K562 (cell line): ENCODE measurements at regions not wholly inside any gene's neighbourhood (a gene's known extent, or its start where the extent isn't known, plus 50 kb on each side); places are given as distances from the start of the nearest gene placed in this dataset.

Experiments
- ATAC-seq: fragments of 200-7000 bp; cut with Tn5 transposase; 3 replicates; pipeline ENCODE4 v1.9.1; 2020; ENCODE audit warnings: moderate library complexity
- BruUV-seq: library from RNA; stranded (reverse); fragments of 400-500 nt; replicated peaks from 2 replicates; lab custom pipeline; 2021; lab: Mats Ljungman, UMichigan
- CTCF ChIA-PET: fragments of 300-600 bp; formaldehyde crosslinking; extraction: SDS; loops from one replicate; lab custom pipeline; 2021; ENCODE audit warnings: low intra/inter-chr PET ratio; lab: Yijun Ruan, JAX
- POLR2A ChIA-PET: fragments of 300-600, 350-650 bp; sonication (Branson Sonifier 250); formaldehyde crosslinking; extraction: SDS; loops from one replicate; lab custom pipeline; 2021; ENCODE audit warnings: antibody characterized with exemption, inconsistent platforms; lab: Yijun Ruan, JAX
- DNase-seq, 4 experiments: peaks; one replicate each; pipeline versions ENCODE4 v3.0.0 to v3.0.0-alpha.2; 2011 to 2018; ENCODE audit warnings: low spot score in 3 of 4, mixed read lengths in 3 of 4; ENCODE audit errors: extremely low read depth in 1 of 4
- FAIRE-seq: peaks from 2 replicates; lab custom pipeline; 2011; peaks lifted over from hg19 to GRCh38; lab: Jason Lieb, UNC
- H2AFZ ChIP-seq: 2 replicates; pipeline ENCODE4 v1.6.0; 2011; ENCODE audit warnings: low read depth, low read length, control low read depth, inconsistent platforms
- H3K27ac ChIP-seq: fragments of 200-600 bp; 3 replicates; pipeline ENCODE4 v1.8.0; 2011; ENCODE audit warnings: low read depth, mild to moderate bottlenecking, control low read depth, inconsistent platforms, low read length, moderate library complexity, mixed read lengths; ENCODE audit errors: extremely low read depth
- H3K27me3 ChIP-seq, 2 experiments: fragments of 300-600 bp in 1 of 2; 2 replicates in 1 of 2; 3 replicates in 1 of 2; pipeline versions ENCODE4 v1.6.0 to v1.8.0; 2011; ENCODE audit warnings: inconsistent platforms in 2 of 2, low read length in 2 of 2, mild to moderate bottlenecking in 1 of 2, mixed read lengths in 1 of 2, moderate library complexity in 1 of 2; ENCODE audit not compliant: control insufficient read depth in 2 of 2, insufficient read depth in 2 of 2
- H3K36me3 ChIP-seq: fragments of 300-600 bp; 3 replicates; pipeline ENCODE4 v1.8.0; 2011; ENCODE audit warnings: mild to moderate bottlenecking, low read length, inconsistent platforms; ENCODE audit not compliant: control insufficient read depth, insufficient read depth
- H3K4me1 ChIP-seq, 2 experiments: fragments of 200-600 bp in 1 of 2; replicated peaks in 1 of 2; 2 replicates in 1 of 2; 3 replicates in 1 of 2; pipeline versions ENCODE4 v1.5.1 to v1.8.0; 2011; ENCODE audit warnings: inconsistent platforms in 2 of 2, low read length in 2 of 2, mild to moderate bottlenecking in 1 of 2, mixed read lengths in 1 of 2, moderate library complexity in 1 of 2; ENCODE audit not compliant: control insufficient read depth in 2 of 2, insufficient read depth in 2 of 2
- H3K4me2 ChIP-seq: 2 replicates; pipeline ENCODE4 v1.6.1; 2011; ENCODE audit warnings: low read length, control low read depth, inconsistent platforms, mixed read lengths; ENCODE audit not compliant: insufficient read depth
- H3K4me3 ChIP-seq: fragments of 200-600 bp; sonication (generic), shearing (Covaris generic); 2 replicates; pipeline ENCODE4 v1.5.1; 2016; ENCODE audit warnings: control low read depth, inconsistent platforms
- H3K79me2 ChIP-seq: fragments of 200-600 bp; 3 replicates; pipeline ENCODE4 v1.8.0; 2011; ENCODE audit warnings: low read length, inconsistent platforms; ENCODE audit not compliant: control insufficient read depth, insufficient read depth
- H3K9ac ChIP-seq, 2 experiments: 2 replicates each; pipeline versions ENCODE4 v1.6.0 to v1.6.1; 2011; ENCODE audit warnings: low read depth in 2 of 2, low read length in 2 of 2, control low read depth in 1 of 2, inconsistent platforms in 1 of 2, mild to moderate bottlenecking in 1 of 2, mixed read lengths in 1 of 2; ENCODE audit not compliant: insufficient read depth in 1 of 2
- H3K9me1 ChIP-seq: one replicate; pipeline ENCODE4 v1.6.0; 2011; ENCODE audit warnings: inconsistent platforms, mild to moderate bottlenecking, low read length, moderate library complexity; ENCODE audit not compliant: control insufficient read depth, insufficient read depth
- H3K9me3 ChIP-seq: replicated peaks from 2 replicates; pipeline ENCODE4 v1.5.1; 2011; ENCODE audit warnings: low read depth, low read length, inconsistent platforms; ENCODE audit not compliant: control insufficient read depth, insufficient read depth
- H4K20me1 ChIP-seq: replicated peaks from 2 replicates; pipeline ENCODE4 v1.6.1; 2011; ENCODE audit warnings: low read length, inconsistent platforms, mixed read lengths; ENCODE audit not compliant: control insufficient read depth, insufficient read depth
- DPF2 ChIP-seq: fragments of 450-650 bp; IDR thresholded peaks from 2 replicates; pipeline ENCODE4 v1.6.1; 2016
- ETS2 ChIP-seq: IDR thresholded peaks from 2 replicates; pipeline ENCODE4 v1.6.1; 2016; ENCODE audit warnings: borderline replicate concordance, missing genetic modification characterization, mild to moderate bottlenecking, moderate library complexity, missing compliant biosample characterization; ENCODE audit not compliant: poor library complexity, severe bottlenecking
- FOXK2 ChIP-seq, 2 experiments: fragments of 450-650 bp; IDR thresholded peaks in 1 of 2; conservative IDR thresholded peaks in 1 of 2; 2 replicates each; pipeline ENCODE4 v1.6.1; 2016; ENCODE audit warnings: low read depth in 2 of 2, mild to moderate bottlenecking in 1 of 2
- HNRNPK ChIP-seq: fragments of 200-400 bp; formaldehyde crosslinking; IDR thresholded peaks from one replicate; pipeline ENCODE4 v1.6.1; 2018; ENCODE audit warnings: mild to moderate bottlenecking, low read depth, low read length; ENCODE audit not compliant: poor library complexity, severe bottlenecking
- PCBP2 ChIP-seq: fragments of 200-400 bp; formaldehyde crosslinking; IDR thresholded peaks from 2 replicates; pipeline ENCODE4 v1.6.1; 2018; ENCODE audit warnings: low read length, low read depth, mild to moderate bottlenecking, moderate library complexity; ENCODE audit not compliant: poor library complexity, severe bottlenecking
- POU5F1 ChIP-seq: fragments of 150-350 bp; IDR thresholded peaks from 2 replicates; pipeline ENCODE4 v1.6.1; 2014; ENCODE audit warnings: borderline replicate concordance, low read length, low read depth, mild to moderate bottlenecking; ENCODE audit not compliant: partially characterized antibody
- SFPQ ChIP-seq: fragments of 200-400 bp; formaldehyde crosslinking; IDR thresholded peaks from 2 replicates; pipeline ENCODE4 v1.6.1; 2017; ENCODE audit warnings: mild to moderate bottlenecking, low read depth, low read length, moderate library complexity
- SNRNP70 ChIP-seq: fragments of 200-400 bp; formaldehyde crosslinking; optimal IDR thresholded peaks from 2 replicates; pipeline ENCODE3; 2017; ENCODE audit warnings: low read depth, low read length
- SP1 ChIP-seq: sonication (generic); formaldehyde crosslinking; IDR thresholded peaks from 2 replicates; pipeline ENCODE4 v1.8.1; 2022; ENCODE audit warnings: mild to moderate bottlenecking, missing genetic modification reagents
- ZNF217 ChIP-seq: sonication (generic); formaldehyde crosslinking; IDR thresholded peaks from 2 replicates; pipeline ENCODE4 v1.8.0; 2022; ENCODE audit warnings: mild to moderate bottlenecking, missing genetic modification reagents
- ZNF274 ChIP-seq: IDR thresholded peaks from 2 replicates; pipeline ENCODE4 v1.6.1; 2011; ENCODE audit warnings: low read depth, mild to moderate bottlenecking, low read length, moderate library complexity, borderline replicate concordance
- ZNF586 ChIP-seq: fragments of 450-650 bp; formaldehyde crosslinking; conservative IDR thresholded peaks from 2 replicates; pipeline ENCODE4 v1.4.0; 2020; ENCODE audit warnings: mild to moderate bottlenecking, moderate library complexity
- WGBS: fragments of 100-300 bp; shearing (Covaris generic); methylation state at CpG from one replicate; pipeline ENCODE4 v1.1.6; 2016; ENCODE audit warnings: low coverage, mixed read lengths; ENCODE audit not compliant: insufficient coverage; ENCODE audit errors: missing lambda C conversion rate; 5-methylcytosine and 5-hydroxymethylcytosine counted together
- in situ Hi-C: fragments of 300-500 bp; cut with MboI; formaldehyde crosslinking; loops from 4 replicates; pipeline ENCODE4 v1.15.0; 2018; ENCODE audit warnings: inconsistent platforms, mixed read lengths
- intact Hi-C: fragments of 100-400 bp; cut with micrococcal nuclease; formaldehyde crosslinking; loops from 2 replicates; pipeline ENCODE4 v1.14.2; 2022
- TF ChIP-seq, protein P1 (sequence below): fragments of 250-450 bp; sonication (Bioruptor Pico); IDR thresholded peaks from 2 replicates; pipeline ENCODE4 v1.5.0; 2022; ENCODE audit warnings: mild to moderate bottlenecking
- TF ChIP-seq, protein P2 (sequence below): fragments of 250-450 bp; sonication (Bioruptor Pico); IDR thresholded peaks from 2 replicates; pipeline ENCODE4 v1.5.1; 2021; ENCODE audit warnings: mild to moderate bottlenecking

- Histone ChIP-seq H3K27ac (peak overlapping the region; percentile 75), H4K20me1 (no peaks in the 10 kb centered on the region), H3K9me1 (no peaks in the 10 kb centered on the region), H3K9ac (peak overlapping the region in 1 of 2 experiments; percentile 54; a peak in 2 of 4 replicates), H3K36me3 (no peaks in the 10 kb centered on the region), H3K9me3 (no peaks in the 10 kb centered on the region; the same call in 1 of the 2 replicates), H3K4me2 (peak overlapping the region; percentile 48), H2AFZ (peak overlapping the region; percentile 73), H3K79me2 (no peaks in the 10 kb centered on the region), H3K4me1 (peaks cover 0 to 22% of the 10 kb centered on the region in 2 experiments; a peak in 3 of 5 replicates), H3K4me3 (no peak overlapping the region), H3K27me3 (no peaks in the 10 kb centered on the region)
- peak; percentile 82 to 93 (median 84) for DNase-seq
- in situ Hi-C loops, result no loop called here
- intact Hi-C loops, result loop anchor here (1.0 kb wide), 1 partner anchor 89 kb away; no protein-coding TSS in a partner anchor
- CTCF ChIA-PET, result interaction anchor here (0.6 kb wide), 1 partner anchor 361 kb away, joined by 3 read pairs; no protein-coding TSS in a partner anchor
- peak; percentile 99 for FAIRE-seq
- no TSS peak for BruUV-seq
- peak; percentile 95 for ATAC-seq
- 2% methylated on average over 10 of the region's 10 CpGs for WGBS
- POLR2A ChIA-PET, result interaction anchor here (1.0 kb wide), 1 partner anchor 60 kb away, joined by 7 read pairs; no protein-coding TSS in a partner anchor
- TF ChIP-seq ETS2 (tag) (no peak), SNRNP70 (no peak), PCBP2 (no peak), ZNF586 (CRISPR knock-in tag) (no peak), SFPQ (no peak), ZNF217 (CRISPR knock-in tag) (no peak), FOXK2 (conservative IDR thresholded peaks at IDR 0.05 in 1 of 2, IDR thresholded peaks at IDR 0.05 in 1 of 2; ENCODE audit: low read depth in 2 of 2) (no peak; a peak in 2 of 4 replicates), DPF2 (peak; percentile 91), ZNF274 (peak; percentile 38; the same call in 1 of the 2 replicates), POU5F1 (no peak), HNRNPK (no peak), SP1 (CRISPR knock-in tag) (no peak)
- TF ChIP-seq, protein P1, sequence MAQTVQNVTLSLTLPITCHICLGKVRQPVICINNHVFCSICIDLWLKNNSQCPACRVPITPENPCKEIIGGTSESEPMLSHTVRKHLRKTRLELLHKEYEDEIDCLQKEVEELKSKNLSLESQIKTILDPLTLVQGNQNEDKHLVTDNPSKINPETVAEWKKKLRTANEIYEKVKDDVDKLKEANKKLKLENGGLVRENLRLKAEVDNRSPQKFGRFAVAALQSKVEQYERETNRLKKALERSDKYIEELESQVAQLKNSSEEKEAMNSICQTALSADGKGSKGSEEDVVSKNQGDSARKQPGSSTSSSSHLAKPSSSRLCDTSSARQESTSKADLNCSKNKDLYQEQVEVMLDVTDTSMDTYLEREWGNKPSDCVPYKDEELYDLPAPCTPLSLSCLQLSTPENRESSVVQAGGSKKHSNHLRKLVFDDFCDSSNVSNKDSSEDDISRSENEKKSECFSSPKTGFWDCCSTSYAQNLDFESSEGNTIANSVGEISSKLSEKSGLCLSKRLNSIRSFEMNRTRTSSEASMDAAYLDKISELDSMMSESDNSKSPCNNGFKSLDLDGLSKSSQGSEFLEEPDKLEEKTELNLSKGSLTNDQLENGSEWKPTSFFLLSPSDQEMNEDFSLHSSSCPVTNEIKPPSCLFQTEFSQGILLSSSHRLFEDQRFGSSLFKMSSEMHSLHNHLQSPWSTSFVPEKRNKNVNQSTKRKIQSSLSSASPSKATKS (CRISPR knock-in tag), result no peak
- TF ChIP-seq, protein P2, sequence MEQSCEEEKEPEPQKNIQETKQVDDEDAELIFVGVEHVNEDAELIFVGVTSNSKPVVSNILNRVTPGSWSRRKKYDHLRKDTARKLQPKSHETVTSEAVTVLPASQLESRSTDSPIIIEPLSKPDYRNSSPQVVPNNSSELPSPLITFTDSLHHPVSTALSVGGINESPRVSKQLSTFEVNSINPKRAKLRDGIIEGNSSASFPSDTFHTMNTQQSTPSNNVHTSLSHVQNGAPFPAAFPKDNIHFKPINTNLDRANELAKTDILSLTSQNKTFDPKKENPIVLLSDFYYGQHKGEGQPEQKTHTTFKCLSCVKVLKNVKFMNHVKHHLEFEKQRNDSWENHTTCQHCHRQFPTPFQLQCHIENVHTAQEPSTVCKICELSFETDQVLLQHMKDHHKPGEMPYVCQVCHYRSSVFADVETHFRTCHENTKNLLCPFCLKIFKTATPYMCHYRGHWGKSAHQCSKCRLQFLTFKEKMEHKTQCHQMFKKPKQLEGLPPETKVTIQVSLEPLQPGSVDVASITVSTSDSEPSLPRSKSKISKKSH, result no peak
Measured at GRCh38 chr2:21228041-21228895, 104.5 kb downstream of the TDRD15 start.
